ENCODE measurements at regions not wholly inside any gene's neighbourhood (a gene's known extent, or its start where the extent isn't known, plus 50 kb on each side); places are given as distances from the start of the nearest gene placed in this dataset.

- TF ChIP-seq GATA2 (IDR thresholded peaks at IDR 0.05; ENCODE audit: low read depth, low read length) (no peak), GATA3 (IDR thresholded peaks at IDR 0.05; ENCODE audit: low read depth, low read length) (no peak)
These were observed 111.4 kb downstream of the HLX start for GRCh38 chr1:220990427-220991339.

Measured in SH-SY5Y (cell line).